Left lung (tissue), 4 donors: ENCODE measurements at regions not wholly inside any gene's neighbourhood (a gene's known extent, or its start where the extent isn't known, plus 50 kb on each side); places are given as distances from the start of the nearest gene placed in this dataset.

ENCODE experiments used
- ATAC-seq: fragments of 200-7000 bp; cut with Tn5 transposase; one replicate; pipeline ENCODE4 v1.9.1; 2020; ENCODE audit warnings: moderate library complexity
- DNase-seq, 4 donors: peaks; one replicate each; pipeline ENCODE4 v3.0.0-alpha.2; 2013 to 2020
- H3K27ac ChIP-seq, 2 donors: fragments of 200-600 bp; sonication (generic) in 1 of 2; one replicate each; pipeline versions ENCODE4 v1.5.0 to v1.8.0; 2020 to 2021
- H3K27me3 ChIP-seq, 2 donors: fragments of 200-600 bp; sonication (generic) in 1 of 2; one replicate each; pipeline versions ENCODE4 v1.5.0 to v1.8.0; 2020 to 2021
- H3K36me3 ChIP-seq, 2 donors: fragments of 200-600 bp; sonication (generic) in 1 of 2; one replicate each; pipeline versions ENCODE4 v1.5.0 to v1.8.0; 2020 to 2021
- H3K4me1 ChIP-seq, 2 donors: fragments of 200-600 bp; one replicate each; pipeline ENCODE4 v1.8.0; 2021
- H3K4me3 ChIP-seq, 2 donors: fragments of 200-600 bp; sonication (generic) in 1 of 2; one replicate each; pipeline versions ENCODE4 v1.5.0 to v1.8.0; 2020 to 2021; ENCODE audit warnings: mild to moderate bottlenecking in 1 of 2
- H3K9me3 ChIP-seq, 2 donors: fragments of 200-600 bp; sonication (generic) in 1 of 2; one replicate each; pipeline versions ENCODE4 v1.5.0 to v1.8.0; 2020 to 2021
- intact Hi-C, 2 donors: fragments of 100-400 bp; cut with DNase I; formaldehyde crosslinking; loops; one replicate each; pipeline versions ENCODE4 v1.11.2 to v1.14.2; 2022
- TF ChIP-seq, protein P1 (sequence below), 2 donors: fragments of 200-600 bp; sonication (generic) in 1 of 2; IDR thresholded peaks; one replicate each; pipeline versions ENCODE4 v1.5.0 to v1.8.0; 2021; ENCODE audit warnings: antibody characterized with exemption in 2 of 2
- donor health status: DM: no; HTN: yes; CAD: no.
- donor health status: DM: no; HTN: no; CAD: no.

DNA sequence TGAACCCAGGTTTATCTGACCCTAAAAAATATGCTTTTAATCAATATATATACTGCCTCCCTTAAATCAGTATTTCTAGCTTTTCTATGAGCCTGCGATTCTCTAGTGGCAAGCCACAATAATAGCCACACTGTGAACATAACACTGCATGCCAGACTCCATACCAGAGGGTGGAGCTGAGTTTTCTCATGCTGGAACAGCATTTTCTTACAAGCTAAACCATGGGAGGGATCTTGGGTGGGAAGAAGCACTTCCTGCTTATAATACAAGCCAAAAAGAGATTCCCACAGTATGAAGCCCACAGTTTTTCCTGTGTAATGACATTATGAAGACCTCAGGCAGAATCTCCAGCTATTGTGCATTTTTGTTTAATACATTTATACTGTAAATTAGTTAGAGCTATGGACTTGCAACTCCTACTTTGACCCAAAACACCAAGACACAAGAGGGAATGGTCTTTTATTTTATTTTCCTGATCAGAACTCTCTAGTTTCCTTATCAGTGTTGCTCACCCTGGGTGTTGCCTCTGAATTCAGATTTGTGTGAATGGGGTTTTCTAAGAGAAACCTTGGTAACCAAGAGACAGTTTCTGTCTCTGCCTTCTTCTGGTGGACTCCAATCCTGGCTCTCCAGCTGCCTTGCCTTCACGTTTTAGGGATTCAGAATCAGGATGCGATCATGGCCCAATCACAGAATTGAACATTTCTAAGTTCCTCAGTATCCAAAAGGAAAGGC, 74.5 kb upstream of the EOLA2 start:
- ATAC-seq (no peak), DNase-seq (no peak)
- Histone ChIP-seq H3K27ac (no peak overlapping the region), H3K4me3 (no peak overlapping the region), H3K27me3 (no peaks in the 10 kb centered on the region), H3K9me3 (no peaks in the 10 kb centered on the region), H3K36me3 (no peaks in the 10 kb centered on the region), H3K4me1 (no peaks in the 10 kb centered on the region)
- TF ChIP-seq, protein P1, sequence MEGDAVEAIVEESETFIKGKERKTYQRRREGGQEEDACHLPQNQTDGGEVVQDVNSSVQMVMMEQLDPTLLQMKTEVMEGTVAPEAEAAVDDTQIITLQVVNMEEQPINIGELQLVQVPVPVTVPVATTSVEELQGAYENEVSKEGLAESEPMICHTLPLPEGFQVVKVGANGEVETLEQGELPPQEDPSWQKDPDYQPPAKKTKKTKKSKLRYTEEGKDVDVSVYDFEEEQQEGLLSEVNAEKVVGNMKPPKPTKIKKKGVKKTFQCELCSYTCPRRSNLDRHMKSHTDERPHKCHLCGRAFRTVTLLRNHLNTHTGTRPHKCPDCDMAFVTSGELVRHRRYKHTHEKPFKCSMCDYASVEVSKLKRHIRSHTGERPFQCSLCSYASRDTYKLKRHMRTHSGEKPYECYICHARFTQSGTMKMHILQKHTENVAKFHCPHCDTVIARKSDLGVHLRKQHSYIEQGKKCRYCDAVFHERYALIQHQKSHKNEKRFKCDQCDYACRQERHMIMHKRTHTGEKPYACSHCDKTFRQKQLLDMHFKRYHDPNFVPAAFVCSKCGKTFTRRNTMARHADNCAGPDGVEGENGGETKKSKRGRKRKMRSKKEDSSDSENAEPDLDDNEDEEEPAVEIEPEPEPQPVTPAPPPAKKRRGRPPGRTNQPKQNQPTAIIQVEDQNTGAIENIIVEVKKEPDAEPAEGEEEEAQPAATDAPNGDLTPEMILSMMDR (IDR thresholded peaks at IDR 0.05): no peak
- intact Hi-C loops: no loop called here

DNA sequence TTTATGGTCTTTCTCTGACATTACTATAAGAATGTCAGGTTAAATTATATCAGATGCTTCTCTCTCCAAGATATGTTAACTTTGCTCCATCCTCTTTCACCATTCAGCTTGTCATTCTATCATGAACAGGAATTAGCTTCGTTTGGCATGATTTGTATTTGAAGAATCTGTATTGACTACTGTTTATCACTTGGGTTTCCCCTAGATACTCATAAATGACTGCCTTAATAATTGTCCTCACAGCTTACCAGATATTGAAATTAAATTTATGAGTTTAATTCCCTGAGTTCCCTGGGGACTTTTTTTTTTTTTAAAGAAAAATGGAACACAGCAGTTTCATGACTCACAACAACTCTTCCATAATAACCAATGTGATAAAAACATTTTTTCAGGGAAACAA, 76.2 kb upstream of the EOLA2 start:
- ATAC-seq: no peak

DNA sequence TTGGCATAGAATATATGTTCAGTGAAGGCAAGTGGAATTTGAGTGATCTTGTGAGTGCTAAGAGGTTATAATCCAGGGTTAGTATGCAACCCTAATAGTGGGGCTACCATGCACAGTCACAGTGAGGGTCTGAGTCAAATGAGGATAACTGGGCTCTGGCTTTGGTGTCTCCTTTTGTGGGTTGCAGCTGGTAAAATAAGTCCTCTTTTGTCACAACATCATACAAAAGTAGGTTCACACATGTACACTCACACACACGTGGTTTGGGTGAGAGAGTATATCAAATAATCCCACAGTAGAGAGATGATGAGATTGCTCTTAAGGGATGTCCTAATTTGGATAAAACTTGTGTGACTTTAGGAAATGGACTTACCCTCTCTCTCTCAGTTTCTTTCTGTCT, 79.6 kb upstream of the EOLA2 start:
- intact Hi-C loops: no loop called here
- DNase-seq (no peak), ATAC-seq (no peak)
- H3K4me1 ChIP-seq: no peaks in the 10 kb centered on the region
- no peaks in the 10 kb centered on the region for H3K27me3 ChIP-seq
- H3K4me3 ChIP-seq: no peak overlapping the region
- TF ChIP-seq, protein P1 (IDR thresholded peaks at IDR 0.05): no peak
- no peaks in the 10 kb centered on the region for H3K36me3 ChIP-seq
- H3K9me3 ChIP-seq: no peaks in the 10 kb centered on the region
- no peak overlapping the region for H3K27ac ChIP-seq

More for the DNA sequence above, 76.2 kb upstream of the EOLA2 start:
- Histone ChIP-seq H3K9me3 (no peaks in the 10 kb centered on the region), H3K36me3 (no peaks in the 10 kb centered on the region), H3K4me1 (no peaks in the 10 kb centered on the region), H3K4me3 (no peak overlapping the region), H3K27ac (no peak overlapping the region), H3K27me3 (no peaks in the 10 kb centered on the region)
- no peak for DNase-seq
- intact Hi-C loops: no loop called here
- TF ChIP-seq, protein P1 (IDR thresholded peaks at IDR 0.05): no peak

DNA sequence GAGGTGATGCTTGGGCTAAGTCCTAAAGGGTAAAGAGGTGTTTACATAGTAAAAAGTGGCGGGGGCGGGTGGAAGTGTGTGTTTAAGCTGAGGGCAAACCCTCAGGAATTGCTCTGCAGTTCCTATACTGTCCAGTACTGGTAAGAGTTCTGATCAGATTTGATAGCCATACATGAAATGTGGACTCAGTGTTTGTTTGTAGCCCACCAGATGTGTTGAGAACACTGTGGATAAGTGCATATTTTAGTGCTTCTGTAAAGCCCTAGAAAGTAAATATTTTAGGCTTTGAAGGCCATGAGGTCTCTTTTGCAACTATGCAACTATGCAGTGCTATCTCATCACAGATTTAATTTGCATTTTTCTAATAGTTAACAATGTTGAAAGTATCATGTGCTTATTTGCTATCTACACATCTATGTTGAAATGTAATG, 80.7 kb upstream of the EOLA2 start:
- Histone ChIP-seq H3K36me3 (no peaks in the 10 kb centered on the region), H3K4me3 (no peak overlapping the region), H3K27ac (no peak overlapping the region), H3K4me1 (no peaks in the 10 kb centered on the region), H3K27me3 (no peaks in the 10 kb centered on the region), H3K9me3 (no peaks in the 10 kb centered on the region)
- TF ChIP-seq, protein P1 (IDR thresholded peaks at IDR 0.05): no peak
- ATAC-seq (peak; percentile 79), DNase-seq (no peak)
- intact Hi-C loops: no loop called here

DNA sequence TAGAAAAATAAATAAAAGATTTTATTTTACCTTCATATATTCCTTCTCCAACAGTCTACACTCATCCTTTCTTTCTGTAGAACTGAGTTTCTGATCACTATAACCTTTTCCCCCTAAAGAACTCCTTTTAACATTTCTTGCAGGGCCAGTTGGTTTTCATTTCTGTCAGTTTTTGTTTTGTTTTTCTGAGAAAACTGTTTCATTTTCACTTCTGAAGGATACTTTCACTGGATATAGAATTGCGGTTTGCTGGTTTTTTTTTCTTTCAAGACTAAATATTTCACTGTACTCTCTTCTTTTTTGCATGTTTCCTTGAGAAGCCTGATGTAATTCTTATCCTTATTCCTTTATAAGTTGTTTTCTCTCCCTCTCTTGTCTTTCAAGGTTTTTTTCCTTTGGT, 90.4 kb upstream of the EOLA2 start:
- intact Hi-C loops: no loop called here
- H3K4me3 ChIP-seq: no peak overlapping the region
- H3K27ac ChIP-seq: no peak overlapping the region
- DNase-seq: no peak
- no peaks in the 10 kb centered on the region for H3K27me3 ChIP-seq
- no peaks in the 10 kb centered on the region for H3K9me3 ChIP-seq
- H3K4me1 ChIP-seq: no peaks in the 10 kb centered on the region
- TF ChIP-seq, protein P1 (IDR thresholded peaks at IDR 0.05): no peak
- no peaks in the 10 kb centered on the region for H3K36me3 ChIP-seq
- no peak for ATAC-seq
